ENCODE measurements at regions not wholly inside any gene's neighbourhood (a gene's known extent, or its start where the extent isn't known, plus 50 kb on each side); places are given as distances from the start of the nearest gene placed in this dataset.

DNA sequence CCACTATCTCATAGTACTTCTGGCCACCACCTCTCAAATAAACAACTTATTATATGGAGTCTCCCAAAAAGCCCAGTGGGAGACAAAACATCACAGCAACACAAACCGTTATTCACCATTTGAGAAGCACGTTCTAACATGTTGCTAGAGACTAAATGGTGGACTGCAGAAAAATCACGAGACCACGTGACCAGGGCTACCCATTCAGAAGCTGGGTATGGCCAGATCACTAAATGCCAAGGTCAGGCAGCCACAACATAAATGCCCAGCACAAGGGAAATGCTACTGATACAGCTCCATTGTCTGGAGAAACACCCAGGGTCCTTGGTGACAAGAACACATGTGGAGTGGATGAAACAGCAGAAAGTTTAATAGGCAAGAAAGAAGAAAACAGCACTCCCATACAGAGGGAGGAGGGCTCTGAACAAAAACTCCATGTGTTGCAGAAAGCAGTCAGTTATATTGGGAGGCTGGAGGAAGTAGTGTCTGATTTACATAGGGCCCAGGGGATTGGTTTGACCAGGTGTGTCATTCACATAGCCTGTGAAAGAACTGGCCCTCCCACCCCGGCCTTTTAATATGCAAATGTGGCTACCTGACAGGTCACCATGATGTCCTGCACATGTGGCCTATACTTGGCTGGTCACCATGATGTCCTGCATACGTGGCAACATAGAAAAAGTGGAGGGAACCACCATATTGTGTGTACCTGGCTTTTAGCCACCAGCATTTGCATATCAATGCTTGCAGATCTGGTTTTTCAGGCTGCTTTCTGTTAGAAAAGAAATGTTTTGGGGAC, 97.2 kb downstream of the TRIM36 start:
- Mint-ChIP-seq H3K36me3 (ENCODE audit: low read depth) (no peaks in the 10 kb centered on the region), H3K27me3 (peaks cover 41% of the 10 kb centered on the region), H3K27ac (no peak overlapping the region), H3K9me3 (no peaks in the 10 kb centered on the region), H3K4me1 (ENCODE audit: low read depth) (peaks cover 17% of the 10 kb centered on the region), H3K4me3 (no peak overlapping the region)

DNA sequence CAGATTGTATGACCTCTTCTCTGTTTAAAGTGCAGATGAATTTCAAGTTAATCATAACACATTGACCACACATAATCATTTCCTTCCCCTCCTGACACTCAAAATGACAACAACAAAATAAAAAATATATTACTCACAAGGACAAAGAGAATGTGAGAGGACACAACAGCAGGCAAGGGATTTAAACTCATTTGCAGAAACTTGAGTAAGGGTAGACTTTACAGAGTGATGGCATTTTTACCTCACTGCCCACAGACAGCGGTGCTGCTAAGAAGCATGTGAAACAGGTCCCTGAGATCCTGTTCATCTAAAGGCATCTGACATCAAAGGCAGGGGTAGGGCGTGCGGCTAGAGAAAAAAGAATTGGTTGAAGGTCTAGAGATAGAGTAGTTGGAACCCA, 99.0 kb downstream of the TRIM36 start:
- H3K9me3 Mint-ChIP-seq = no peaks in the 10 kb centered on the region
- H3K4me1 Mint-ChIP-seq (ENCODE audit: low read depth) = peaks cover 17% of the 10 kb centered on the region
- H3K27me3 Mint-ChIP-seq = peaks cover 46% of the 10 kb centered on the region
- H3K27ac Mint-ChIP-seq = no peak overlapping the region
- no peaks in the 10 kb centered on the region for H3K36me3 Mint-ChIP-seq (ENCODE audit: low read depth)
- H3K4me3 Mint-ChIP-seq = no peak overlapping the region

GRCh38 chr5:115069087-115069968, 100.4 kb downstream of the TRIM36 start:
- Mint-ChIP-seq H3K27me3 (peaks cover 39% of the 10 kb centered on the region), H3K4me1 (ENCODE audit: low read depth) (peaks cover 17% of the 10 kb centered on the region), H3K4me3 (no peak overlapping the region), H3K27ac (peak overlapping the region; percentile 56), H3K9me3 (no peaks in the 10 kb centered on the region), H3K36me3 (ENCODE audit: low read depth) (no peaks in the 10 kb centered on the region)

DNA sequence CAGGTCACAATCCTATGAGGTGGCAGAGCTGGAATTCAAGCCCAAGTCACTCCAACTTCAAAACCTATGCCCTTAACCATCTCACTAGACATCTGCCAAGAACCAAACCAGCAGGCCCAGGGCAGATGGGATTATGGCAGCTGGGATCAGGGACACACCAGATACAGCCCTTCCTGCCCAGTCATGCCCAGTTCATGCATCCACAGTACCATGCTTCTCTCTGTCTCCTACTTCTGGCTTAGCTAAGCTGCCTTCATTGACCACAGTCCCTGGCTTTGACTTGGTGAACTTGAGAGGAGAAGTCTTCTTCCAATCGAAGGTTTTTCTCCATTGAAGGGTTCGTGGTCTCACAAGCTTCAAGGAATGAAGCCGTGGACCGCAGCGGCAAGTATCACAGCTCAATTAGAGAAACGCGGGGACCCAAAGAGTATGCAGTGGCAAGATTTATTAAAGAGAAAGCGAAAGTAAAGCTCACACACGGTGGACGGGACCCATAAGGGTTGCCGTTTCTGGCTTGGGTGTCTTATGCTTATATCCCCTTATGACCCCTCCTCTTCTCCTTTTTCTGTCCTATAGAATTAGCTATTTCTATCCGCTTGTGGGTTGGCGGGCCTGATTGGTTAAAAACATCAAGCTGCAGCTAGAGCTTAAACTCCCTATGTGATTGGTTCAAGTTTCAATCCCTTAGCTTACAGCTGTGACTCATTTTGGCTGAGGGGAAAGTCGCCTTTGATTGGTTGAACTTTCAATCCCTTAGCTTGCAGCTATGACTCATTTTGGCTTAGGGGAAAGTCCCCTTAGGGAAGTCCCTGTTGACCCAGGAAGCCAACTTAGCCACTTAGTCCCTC, 101.2 kb downstream of the TRIM36 start:
- Mint-ChIP-seq H3K27ac (peak overlapping the region; percentile 56), H3K4me3 (peak overlapping the region; percentile 51), H3K27me3 (peaks cover 38% of the 10 kb centered on the region), H3K36me3 (ENCODE audit: low read depth) (no peaks in the 10 kb centered on the region), H3K4me1 (ENCODE audit: low read depth) (peaks cover 17% of the 10 kb centered on the region), H3K9me3 (no peaks in the 10 kb centered on the region)

DNA sequence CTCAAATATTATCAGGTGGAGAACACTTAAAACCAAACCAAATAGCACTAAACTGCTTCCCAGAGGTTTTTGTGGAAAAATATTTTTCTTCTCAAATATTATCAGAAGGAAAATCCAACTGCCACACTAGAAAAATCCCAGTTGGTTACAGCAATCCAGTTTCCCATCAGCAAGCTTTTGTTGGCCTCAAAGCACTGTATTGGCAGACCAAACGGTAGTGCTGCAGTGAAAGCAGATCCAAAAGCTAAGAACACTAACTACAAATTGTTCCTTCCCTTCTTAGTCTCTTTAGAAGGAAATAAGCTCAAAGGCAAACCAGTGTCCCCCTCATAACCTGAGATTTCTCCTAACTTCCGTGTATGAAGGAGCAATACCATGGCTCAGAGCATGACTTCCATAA, 105.3 kb downstream of the TRIM36 start:
- Mint-ChIP-seq H3K27ac (no peak overlapping the region), H3K4me3 (no peak overlapping the region), H3K27me3 (peaks cover 15% of the 10 kb centered on the region), H3K36me3 (ENCODE audit: low read depth) (no peaks in the 10 kb centered on the region), H3K4me1 (ENCODE audit: low read depth) (peaks cover 15% of the 10 kb centered on the region), H3K9me3 (no peaks in the 10 kb centered on the region)

GRCh38 chr5:115054387-115054951, 115.2 kb downstream of the TRIM36 start:
- no peaks in the 10 kb centered on the region for H3K9me3 Mint-ChIP-seq
- H3K4me3 Mint-ChIP-seq = no peak overlapping the region
- H3K27me3 Mint-ChIP-seq = peaks cover 4% of the 10 kb centered on the region
- no peaks in the 10 kb centered on the region for H3K36me3 Mint-ChIP-seq (ENCODE audit: low read depth)
- no peak overlapping the region for H3K27ac Mint-ChIP-seq
- no peaks in the 10 kb centered on the region for H3K4me1 Mint-ChIP-seq (ENCODE audit: low read depth)

DNA sequence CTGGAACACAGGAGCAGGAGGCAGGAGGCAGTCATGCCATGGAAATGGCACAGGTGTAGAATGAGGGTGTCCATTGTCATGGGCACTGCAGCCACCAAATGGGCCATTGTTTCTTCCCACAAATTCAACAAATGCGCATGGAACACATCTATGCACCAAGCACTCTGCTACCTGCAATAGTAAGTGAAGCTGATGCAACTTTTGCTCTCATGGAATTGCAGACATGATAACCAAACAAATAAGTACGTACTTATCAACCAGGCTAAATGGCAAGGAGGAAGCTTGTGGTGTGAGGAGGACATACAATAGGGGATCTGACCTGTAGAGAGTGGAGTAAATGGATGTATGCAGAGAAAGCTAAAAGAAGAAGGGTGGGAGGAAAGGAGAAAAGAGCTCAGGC, 116.8 kb downstream of the TRIM36 start:
- no peaks in the 10 kb centered on the region for H3K4me1 Mint-ChIP-seq (ENCODE audit: low read depth)
- no peak overlapping the region for H3K4me3 Mint-ChIP-seq
- peaks cover under 1% of the 10 kb centered on the region for H3K27me3 Mint-ChIP-seq
- H3K27ac Mint-ChIP-seq = no peak overlapping the region
- no peaks in the 10 kb centered on the region for H3K36me3 Mint-ChIP-seq (ENCODE audit: low read depth)
- no peaks in the 10 kb centered on the region for H3K9me3 Mint-ChIP-seq

DNA sequence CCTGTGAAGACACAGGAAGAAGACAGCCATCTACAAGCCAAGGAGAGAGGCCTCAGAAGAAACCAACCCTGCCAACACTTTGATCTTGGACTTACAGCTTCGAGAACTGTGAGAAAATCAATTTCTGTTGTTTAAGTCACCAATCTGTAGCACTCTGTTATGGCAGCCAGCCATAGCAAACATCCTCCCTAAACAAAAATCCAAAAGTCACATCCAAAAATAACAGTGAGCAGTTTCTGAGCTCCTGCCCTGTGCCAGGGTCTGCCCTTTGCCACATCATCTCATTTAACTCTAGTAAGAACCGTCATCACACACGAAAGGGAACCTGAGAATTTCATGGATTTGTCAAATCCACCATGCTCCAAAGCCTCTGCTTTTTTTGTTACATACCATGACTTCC, 118.8 kb downstream of the TRIM36 start:
- no peaks in the 10 kb centered on the region for H3K36me3 Mint-ChIP-seq (ENCODE audit: low read depth)
- no peak overlapping the region for H3K27ac Mint-ChIP-seq

DNA sequence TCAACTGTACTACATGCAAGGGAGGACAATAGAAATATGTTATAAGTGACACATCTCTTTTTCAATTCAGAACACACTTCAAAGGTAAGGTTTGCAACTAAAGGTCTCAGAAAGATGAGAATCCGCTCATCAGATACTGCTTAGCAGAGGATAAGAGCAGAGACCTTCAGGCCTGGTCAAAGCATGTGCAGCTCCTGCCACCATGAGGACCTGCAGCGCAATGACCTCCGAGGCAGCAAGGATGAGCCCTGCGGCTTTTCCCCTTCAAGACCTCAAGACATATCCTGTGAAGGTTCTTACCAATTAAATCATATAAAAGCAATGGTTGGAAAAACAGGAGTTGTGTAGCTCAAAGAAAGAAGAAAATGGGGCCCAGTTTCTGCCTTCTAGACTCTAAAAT, 135.8 kb downstream of the TRIM36 start:
- Mint-ChIP-seq H3K36me3 (ENCODE audit: low read depth) (no peaks in the 10 kb centered on the region), H3K27me3 (no peaks in the 10 kb centered on the region), H3K4me1 (ENCODE audit: low read depth) (no peaks in the 10 kb centered on the region), H3K9me3 (peaks cover 21% of the 10 kb centered on the region), H3K27ac (no peak overlapping the region), H3K4me3 (no peak overlapping the region)

More for the DNA sequence above, 118.8 kb downstream of the TRIM36 start:
- Mint-ChIP-seq H3K4me3 (no peak overlapping the region), H3K27me3 (peaks cover 3% of the 10 kb centered on the region), H3K4me1 (ENCODE audit: low read depth) (no peaks in the 10 kb centered on the region), H3K9me3 (no peaks in the 10 kb centered on the region)

GRCh38 chr5:115028557-115028956, 141.2 kb downstream of the TRIM36 start:
- no peak overlapping the region for H3K4me3 Mint-ChIP-seq
- no peaks in the 10 kb centered on the region for H3K36me3 Mint-ChIP-seq (ENCODE audit: low read depth)
- H3K4me1 Mint-ChIP-seq (ENCODE audit: low read depth) = no peaks in the 10 kb centered on the region
- H3K9me3 Mint-ChIP-seq = no peaks in the 10 kb centered on the region
- no peak overlapping the region for H3K27ac Mint-ChIP-seq
- H3K27me3 Mint-ChIP-seq = peaks cover 4% of the 10 kb centered on the region

DNA sequence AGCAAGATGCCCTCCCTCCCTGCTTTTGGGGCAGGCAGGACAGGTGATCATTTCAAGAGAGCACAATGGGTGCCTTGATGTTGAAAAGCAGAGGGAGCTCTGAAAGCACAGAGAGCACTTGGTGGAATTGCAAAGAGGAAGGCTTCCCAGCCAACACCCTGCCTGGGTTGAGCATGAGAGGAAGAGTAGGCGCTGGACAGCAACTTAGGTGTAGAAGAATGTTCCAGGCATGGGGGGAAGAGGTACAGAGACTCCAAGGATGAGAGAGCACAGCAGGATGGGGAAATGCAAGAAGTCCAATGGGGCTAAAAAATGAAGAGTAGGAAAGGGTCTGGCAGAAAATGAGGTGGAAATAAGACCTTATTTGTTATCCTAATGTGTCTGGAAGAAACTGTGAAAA, 144.8 kb downstream of the TRIM36 start:
- H3K36me3 Mint-ChIP-seq (ENCODE audit: low read depth) = no peaks in the 10 kb centered on the region
- H3K27me3 Mint-ChIP-seq = peaks cover 4% of the 10 kb centered on the region
- no peaks in the 10 kb centered on the region for H3K4me1 Mint-ChIP-seq (ENCODE audit: low read depth)
- H3K27ac Mint-ChIP-seq = no peak overlapping the region
- no peak overlapping the region for H3K4me3 Mint-ChIP-seq
- H3K9me3 Mint-ChIP-seq = no peaks in the 10 kb centered on the region

DNA sequence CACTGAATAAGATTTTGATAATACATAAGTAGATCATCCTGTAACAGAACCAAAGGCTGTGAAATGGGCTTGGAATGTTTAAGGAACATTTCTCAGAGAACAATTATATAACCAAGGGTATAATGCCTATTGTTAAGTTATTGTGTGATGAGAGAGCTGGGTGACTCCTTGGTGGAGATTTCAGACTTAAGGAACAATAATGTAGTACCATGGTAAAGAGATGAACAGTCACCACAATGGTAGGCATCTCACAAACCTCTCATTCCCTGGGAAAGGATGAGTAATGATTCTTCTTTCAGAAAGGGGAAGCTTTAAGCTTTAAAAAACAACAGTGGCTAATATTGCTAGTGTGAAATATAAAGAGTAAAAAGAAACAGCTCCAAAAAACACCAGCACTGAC, 147.4 kb downstream of the TRIM36 start:
- no peaks in the 10 kb centered on the region for H3K4me1 Mint-ChIP-seq (ENCODE audit: low read depth)
- H3K9me3 Mint-ChIP-seq = no peaks in the 10 kb centered on the region
- no peak overlapping the region for H3K4me3 Mint-ChIP-seq
- H3K27me3 Mint-ChIP-seq = peaks cover under 1% of the 10 kb centered on the region
- no peaks in the 10 kb centered on the region for H3K36me3 Mint-ChIP-seq (ENCODE audit: low read depth)
- no peak overlapping the region for H3K27ac Mint-ChIP-seq

GRCh38 chr5:115016646-115017045, 153.1 kb downstream of the TRIM36 start:
- Mint-ChIP-seq H3K36me3 (ENCODE audit: low read depth) (no peaks in the 10 kb centered on the region), H3K27ac (no peak overlapping the region), H3K27me3 (no peaks in the 10 kb centered on the region)

GRCh38 chr5:114999176-114999575, 170.5 kb downstream of the TRIM36 start:
- no peaks in the 10 kb centered on the region for H3K4me1 Mint-ChIP-seq (ENCODE audit: low read depth)
- H3K36me3 Mint-ChIP-seq (ENCODE audit: low read depth) = no peaks in the 10 kb centered on the region
- no peak overlapping the region for H3K4me3 Mint-ChIP-seq
- no peaks in the 10 kb centered on the region for H3K9me3 Mint-ChIP-seq
- H3K27me3 Mint-ChIP-seq = no peaks in the 10 kb centered on the region
- H3K27ac Mint-ChIP-seq = no peak overlapping the region

More at GRCh38 chr5:115016646-115017045, 153.1 kb downstream of the TRIM36 start:
- H3K9me3 Mint-ChIP-seq = peaks cover 4% of the 10 kb centered on the region
- no peaks in the 10 kb centered on the region for H3K4me1 Mint-ChIP-seq (ENCODE audit: low read depth)
- no peak overlapping the region for H3K4me3 Mint-ChIP-seq

Measured in stimulated activated naive CD8-positive, alpha-beta T cell treated with anti-CD3 and anti-CD28 coated beads, Interleukin-15, Interleukin-2, amounts not matched to agents 100 ng/mL and 50 ng/mL, for 24 hours (primary cell).